ENCODE measurements at regions not wholly inside any gene's neighbourhood (a gene's known extent, or its start where the extent isn't known, plus 50 kb on each side); places are given as distances from the start of the nearest gene placed in this dataset.
A peak's percentile ranks its signal among the peaks of the same experiment; 100 is the strongest.

DNA sequence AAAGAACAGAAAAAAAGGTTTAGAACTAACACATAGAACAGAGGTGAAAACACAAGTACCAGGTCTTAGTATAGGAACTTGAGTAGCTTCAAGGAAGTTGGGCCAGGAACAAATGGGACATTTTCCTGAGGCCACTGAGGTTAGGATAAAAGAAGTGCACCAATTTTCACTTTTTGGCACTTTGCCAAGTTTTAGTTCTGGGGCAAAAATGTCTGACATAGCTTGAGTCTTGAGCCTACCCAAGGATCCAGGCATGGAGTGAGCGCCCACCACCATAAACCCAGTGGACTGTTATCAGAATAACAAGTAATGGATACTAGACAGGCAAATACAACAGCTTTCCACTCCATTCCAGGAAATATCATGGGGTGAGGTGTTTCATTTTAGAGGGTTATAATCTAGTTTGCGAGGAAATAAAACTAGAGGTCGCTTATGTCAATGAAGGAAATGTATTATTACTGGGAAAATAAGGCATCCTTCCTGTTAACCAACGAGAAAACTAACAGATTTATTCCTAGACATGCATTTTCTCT, 199.7 kb upstream of the HMGA2 start:
- DNase-seq (ENCODE audit: low read depth): no peak

GRCh38 chr12:65628061-65628460, 196.2 kb upstream of the HMGA2 start:
- no peak for DNase-seq (ENCODE audit: low read depth)

GRCh38 chr12:65630555-65630954, 193.7 kb upstream of the HMGA2 start:
- DNase-seq (ENCODE audit: low read depth): no peak

DNA sequence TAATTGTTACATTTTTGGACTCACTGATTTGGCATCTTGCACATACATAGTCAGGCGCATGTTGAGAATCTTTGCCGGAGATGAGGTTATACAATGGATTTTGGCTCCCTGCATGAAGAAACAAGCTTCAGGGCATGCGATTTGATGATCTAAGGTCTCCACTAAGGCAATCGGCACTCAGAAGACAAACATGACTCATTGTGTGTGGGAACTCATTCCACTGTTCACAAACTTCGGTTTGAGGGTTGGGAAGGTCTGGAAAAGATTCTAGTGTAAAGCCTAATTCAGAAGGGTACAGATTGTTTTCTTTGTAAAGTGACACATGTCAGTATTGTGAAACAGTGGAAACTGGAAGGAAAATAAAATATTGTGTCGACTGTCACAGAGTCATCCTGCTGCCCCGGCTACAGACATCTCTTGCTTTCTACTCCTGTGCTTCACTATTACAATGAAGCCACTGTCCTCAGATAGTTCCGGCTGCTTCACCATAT, 192.6 kb upstream of the HMGA2 start:
- peak; percentile 97 for DNase-seq (ENCODE audit: low read depth)

GRCh38 chr12:65632131-65632855, 192.0 kb upstream of the HMGA2 start:
- no peak for DNase-seq (ENCODE audit: low read depth)

GRCh38 chr12:65634061-65634460, 190.2 kb upstream of the HMGA2 start:
- no peak for DNase-seq (ENCODE audit: low read depth)

DNA sequence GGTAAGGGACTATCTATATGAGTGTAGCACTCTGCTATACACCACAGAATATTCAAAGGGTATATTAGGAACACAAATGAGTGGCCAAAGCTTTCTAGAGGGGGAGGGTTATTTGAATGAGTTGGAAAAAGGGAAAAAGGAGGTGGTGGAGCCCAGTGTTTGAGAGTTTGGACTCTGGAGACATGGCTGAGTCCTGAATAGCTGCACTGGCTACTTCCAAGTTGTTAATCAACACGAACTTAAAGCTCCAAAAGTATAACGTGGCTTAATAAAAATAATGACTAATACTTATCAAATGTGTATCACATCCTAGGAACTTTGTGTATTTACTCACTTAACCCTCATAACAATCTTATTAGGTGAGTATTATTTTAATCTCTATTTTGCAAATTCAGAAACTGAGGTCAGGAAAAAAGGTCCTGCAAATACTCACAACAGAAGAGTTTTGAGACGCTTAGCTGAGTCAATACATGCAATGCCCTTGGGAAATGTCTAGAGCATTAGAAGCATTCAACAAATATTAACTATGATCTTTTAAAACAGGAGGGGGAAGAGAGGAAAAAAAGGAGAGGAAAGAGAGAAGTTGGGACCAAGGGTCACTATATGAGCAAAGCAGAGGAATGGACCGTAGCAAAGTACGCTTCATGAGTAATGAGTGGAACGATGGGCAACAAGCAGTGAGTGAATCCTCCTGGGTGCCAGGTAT, 189.5 kb upstream of the HMGA2 start:
- no peak for DNase-seq (ENCODE audit: low read depth)

DNA sequence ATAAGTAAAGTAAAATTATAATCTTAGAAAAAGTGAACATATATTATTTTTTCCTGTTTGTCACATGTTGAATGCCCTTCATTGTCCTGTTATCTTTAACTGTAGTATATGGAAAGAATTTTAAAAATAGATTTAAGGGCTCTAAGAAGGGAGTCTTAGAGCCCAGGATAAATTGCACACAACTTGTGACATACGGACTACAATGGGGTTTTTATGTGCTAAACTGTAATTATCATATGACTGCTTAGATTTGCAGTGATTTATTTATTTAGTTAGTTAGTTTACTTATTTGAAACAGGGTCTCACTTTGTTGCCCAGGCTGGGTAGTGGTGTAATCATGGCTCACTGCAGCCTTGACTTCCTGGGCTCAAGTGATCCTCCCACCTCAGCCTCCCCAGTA, 187.8 kb upstream of the HMGA2 start:
- DNase-seq (ENCODE audit: low read depth): no peak

DNA sequence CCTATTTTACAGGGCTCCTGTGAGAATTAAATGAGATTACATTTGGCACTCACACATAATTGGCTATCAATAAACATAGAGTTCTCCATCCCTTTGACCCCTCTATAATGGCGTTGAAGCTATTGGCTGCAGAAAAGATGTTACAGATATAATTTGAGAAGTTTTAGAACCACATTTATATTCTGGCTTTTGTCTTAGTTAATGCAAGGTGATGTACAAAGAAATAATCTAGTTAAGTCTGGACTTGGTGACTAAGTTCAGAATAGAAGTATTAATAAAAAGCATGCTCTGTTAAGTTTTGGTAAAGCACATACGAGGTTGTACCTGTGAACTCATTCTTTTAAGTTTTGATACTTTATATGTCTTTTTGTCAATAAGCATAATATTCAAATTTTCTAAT, 187.1 kb upstream of the HMGA2 start:
- DNase-seq (ENCODE audit: low read depth): no peak

- no peak for DNase-seq (ENCODE audit: low read depth)
Observed at GRCh38 chr12:65637774-65638173, 186.5 kb upstream of the HMGA2 start.

DNA sequence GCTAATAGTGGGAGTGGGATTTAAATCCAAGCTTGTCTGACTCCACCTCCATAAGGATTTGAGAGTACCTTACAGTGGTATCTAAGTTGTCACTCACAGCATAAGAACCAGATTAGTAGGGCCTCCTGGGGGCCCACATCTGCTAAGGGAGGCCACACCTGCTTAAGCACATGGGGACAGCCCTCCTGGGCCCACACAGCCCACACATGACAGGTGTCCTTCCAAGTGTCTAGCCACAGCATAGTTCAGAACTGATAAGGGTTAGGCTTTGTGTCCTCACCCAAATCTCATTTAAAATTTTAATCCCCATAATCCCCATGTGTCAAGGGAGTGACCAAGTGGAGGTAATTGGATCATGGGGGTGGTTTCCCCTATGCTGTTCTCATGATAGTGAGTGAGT, 186.0 kb upstream of the HMGA2 start:
- no peak for DNase-seq (ENCODE audit: low read depth)

- DNase-seq (ENCODE audit: low read depth): no peak
Observed at GRCh38 chr12:65640489-65640901, 183.8 kb upstream of the HMGA2 start.

DNA sequence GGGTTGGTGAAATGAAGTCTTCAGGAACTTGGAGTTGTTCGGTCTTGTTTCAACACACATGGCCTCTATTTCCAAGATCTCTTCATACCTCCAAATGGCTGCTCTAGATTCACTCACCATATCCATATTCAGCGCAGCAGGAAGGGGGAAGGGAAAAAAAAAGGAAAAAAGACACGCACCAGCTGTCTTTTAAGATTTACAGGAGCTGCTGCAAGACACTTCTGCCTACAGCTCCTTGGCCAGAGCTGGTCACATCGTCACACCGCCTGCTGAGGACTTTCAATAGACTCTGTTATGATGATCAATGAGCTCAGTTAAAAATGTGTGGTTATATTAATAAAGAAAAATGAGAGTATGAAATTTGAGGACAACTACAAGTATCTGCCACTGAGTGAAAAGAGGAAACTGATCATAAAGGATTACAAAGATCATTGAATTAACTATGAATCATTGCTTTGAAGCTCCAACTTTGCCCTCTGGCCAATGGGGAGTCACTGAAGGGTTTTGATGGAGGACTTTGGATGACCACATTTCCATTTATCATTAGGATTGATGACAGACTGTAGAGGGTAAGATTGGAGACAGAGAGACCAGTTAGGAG, 182.1 kb upstream of the HMGA2 start:
- no peak for DNase-seq (ENCODE audit: low read depth)

- no peak for DNase-seq (ENCODE audit: low read depth)
Observed at GRCh38 chr12:65643171-65643570, 181.1 kb upstream of the HMGA2 start.

DNA sequence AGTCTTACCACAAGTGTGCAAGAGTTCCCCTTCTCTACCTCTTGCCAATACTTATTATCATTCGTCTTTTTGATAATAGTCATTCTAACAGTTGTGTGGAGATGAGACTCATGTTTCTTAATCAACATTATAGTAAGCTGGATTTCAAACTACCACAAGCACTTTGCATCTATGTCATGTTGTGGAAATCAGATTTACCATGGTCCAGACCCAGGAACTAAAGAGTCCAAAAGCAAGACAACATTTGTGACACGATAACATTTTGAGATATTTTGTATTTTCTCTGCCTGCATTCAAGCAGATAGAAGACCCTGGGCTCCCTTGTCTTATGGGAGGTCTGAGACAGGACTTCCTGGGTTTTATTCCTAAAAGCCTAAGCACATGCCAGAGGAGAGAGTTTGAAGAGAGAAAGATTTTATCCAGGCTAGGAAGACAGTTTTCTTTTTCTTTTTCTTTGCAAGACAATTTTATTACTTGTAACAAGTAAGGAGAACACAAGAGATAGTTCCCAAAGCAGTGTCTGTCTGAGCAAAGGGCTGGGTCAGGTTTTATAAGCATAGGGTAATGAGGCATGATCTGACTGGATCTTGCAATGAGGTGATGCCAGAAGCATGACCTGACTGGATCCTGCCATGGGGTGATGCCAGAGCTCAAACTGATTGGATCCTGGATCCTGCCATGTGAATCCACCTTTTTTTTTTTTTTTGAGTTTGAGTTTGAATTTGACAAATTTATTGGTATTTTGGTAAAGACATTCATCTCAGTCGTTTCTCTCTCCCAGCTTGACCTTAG, 180.5 kb upstream of the HMGA2 start:
- no peak for DNase-seq (ENCODE audit: low read depth)

DNA sequence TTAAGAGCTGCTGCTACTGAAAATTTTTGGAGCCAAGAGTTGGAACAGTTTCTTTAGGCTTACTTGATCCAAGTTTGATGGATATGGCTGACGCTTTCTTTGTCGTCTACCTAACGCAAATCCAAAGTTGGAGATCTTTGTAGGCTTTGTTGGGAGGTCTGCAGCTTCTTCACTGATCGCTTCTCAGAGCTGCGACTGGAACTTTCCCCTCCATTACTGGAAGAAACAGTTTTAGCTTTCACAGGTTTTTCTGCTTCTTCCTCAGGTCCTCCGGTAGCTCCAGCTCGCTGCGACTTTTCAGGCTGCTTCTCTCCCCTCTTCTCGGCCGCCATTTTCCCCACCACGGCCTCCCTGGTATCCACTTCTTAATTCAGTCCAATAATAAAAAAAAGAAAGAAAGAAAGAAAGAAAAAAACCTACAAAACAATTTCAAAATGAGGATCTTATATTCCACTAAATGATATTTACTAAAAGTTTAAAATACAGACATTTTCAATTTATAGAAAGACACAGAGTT, 178.1 kb upstream of the HMGA2 start:
- no peak for DNase-seq (ENCODE audit: low read depth)

DNA sequence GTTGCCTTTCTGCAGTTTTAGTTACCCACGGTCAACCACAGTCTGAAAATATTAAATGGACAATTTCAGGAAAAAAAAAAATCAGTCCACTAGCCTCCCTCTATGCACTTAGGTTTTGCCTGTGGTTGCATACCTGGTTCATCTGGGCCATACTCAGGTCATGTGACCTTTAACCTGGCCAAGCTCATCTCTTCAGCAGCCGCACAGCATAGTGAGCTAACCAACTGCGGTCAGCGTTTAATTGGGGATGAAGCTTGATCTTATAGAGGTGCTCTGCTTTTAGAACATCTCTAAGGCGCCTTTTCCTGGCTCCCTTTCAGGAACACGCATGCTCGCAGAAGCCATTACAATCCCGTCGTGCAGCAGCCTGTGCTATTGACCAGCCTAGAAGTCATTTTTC, 177.2 kb upstream of the HMGA2 start:
- DNase-seq (ENCODE audit: low read depth): no peak

- DNase-seq (ENCODE audit: low read depth): no peak
Observed at GRCh38 chr12:65648461-65648860, 175.8 kb upstream of the HMGA2 start.

GRCh38 chr12:65649126-65649525, 175.2 kb upstream of the HMGA2 start:
- DNase-seq (ENCODE audit: low read depth): peak; percentile 98

DNA sequence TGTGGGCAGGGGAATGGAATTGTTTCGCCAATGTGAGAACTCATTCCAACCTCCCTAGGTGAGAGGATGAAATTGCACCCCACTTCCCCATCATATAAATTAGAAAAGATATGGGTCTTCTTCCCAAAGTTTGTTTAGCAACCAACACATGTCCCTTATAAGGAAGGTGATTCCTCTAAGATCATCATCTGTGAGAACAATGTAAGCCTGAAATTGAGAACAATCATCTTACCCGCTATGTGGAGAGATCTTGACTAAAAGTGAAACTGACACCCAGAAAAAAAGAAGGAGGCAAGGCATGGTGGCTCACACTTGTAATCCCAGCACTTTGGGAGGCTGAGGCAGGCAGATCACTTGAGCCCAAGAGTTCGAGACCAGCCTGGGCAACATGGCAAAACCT, 173.2 kb upstream of the HMGA2 start:
- no peak for DNase-seq (ENCODE audit: low read depth)

DNA sequence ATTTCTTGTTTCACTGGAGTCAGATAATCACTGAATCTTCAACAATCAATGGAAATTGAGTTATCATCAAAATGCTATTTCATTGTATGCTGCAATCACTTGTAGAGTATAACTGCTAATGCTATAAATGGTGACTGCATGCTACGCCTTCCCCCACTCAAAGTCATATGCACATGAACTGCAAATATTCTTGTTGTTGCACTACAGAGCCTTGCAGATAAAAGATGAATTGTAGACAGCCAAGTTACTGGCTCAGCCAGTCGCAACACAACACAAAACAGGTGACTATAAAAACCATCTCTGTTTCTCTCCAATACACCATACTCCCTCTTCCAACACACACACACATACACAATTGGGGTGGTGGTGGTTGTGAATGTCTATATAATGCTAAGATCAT, 171.0 kb upstream of the HMGA2 start:
- no peak for DNase-seq (ENCODE audit: low read depth)

Data from amniotic epithelial cell (primary cell).